Hematopoietic multipotent progenitor cell treated with erythropoietin and hydrocortisone succinate and interleukin-3 and kit ligand, for 15 days (in vitro differentiated cells): ENCODE measurements at regions not wholly inside any gene's neighbourhood (a gene's known extent, or its start where the extent isn't known, plus 50 kb on each side); places are given as distances from the start of the nearest gene placed in this dataset.

Experiments used
- DNase-seq: peaks from one replicate; pipeline ENCODE4 v3.0.0-alpha.2; 2015; ENCODE audit warnings: low spot score

DNA sequence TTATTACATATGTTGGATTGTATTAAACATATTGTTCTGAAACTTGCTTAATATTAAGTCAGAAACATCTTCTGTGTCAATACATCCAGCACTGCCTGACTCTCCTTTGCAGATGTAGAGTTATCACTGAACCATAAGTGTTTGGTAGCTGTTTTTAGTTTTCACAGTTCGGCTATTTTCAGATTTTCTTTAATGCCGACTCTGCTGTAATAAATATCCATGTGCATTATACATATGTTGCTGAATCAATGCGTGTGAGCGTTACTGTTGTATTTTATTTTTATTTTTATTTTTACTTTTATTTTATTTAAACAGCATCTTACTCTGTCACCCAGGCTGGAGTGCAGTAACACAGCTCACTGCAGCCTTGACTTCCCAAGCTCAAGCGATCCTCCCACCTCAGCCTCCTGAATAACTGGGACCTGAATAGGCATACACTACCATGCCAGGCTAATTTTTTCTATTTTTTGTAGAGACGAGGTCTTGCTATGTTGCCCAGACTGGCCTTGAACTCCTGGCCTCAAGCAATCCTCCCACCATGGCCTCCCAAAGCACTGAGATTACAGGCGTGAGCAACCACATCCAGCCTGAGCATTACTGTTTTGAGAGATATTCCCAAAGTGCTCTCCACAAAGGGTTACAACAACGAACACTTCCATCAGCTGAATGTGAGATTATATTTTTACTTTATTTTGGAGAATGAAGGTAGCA, 50.7 kb upstream of the NOCT start:
- no peak for DNase-seq

DNA sequence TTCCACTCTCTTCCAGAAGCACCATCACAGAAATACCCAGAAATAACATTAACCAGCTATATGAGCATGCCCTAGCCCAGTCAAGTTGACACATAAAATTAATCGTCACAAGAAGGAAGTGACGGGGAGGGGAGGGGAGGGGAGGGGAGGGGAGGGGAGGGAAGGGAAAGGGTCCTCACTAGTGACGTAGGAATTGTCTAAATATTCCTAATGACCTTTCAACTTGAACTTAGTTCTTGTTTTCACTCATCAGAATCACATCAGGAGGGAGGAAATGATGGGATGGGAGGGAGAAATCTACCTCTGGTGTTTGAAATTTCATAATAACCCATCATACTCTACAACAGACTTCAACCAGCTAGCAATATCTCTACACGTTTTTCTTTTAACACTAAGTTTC, 52.2 kb upstream of the NOCT start:
- DNase-seq = no peak

DNA sequence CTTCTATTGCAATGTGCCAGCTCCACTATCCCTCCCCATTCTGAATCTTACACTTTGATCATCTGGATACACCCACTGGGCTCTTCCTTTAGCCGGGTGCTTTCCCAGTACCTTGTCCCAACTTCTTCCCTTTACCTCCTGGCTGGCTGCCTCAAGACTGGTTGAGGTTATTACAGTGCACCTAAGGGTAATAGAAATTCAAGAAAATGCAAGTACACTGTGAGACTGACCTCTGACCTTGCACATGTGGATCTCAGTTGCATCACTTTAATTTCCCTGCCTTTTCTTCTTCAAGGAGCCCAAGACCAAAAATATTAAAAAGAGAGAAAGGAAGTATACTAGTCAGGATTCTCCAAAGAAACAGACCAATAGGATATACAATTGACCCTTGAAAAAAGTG, 53.9 kb upstream of the NOCT start:
- DNase-seq = no peak

DNA sequence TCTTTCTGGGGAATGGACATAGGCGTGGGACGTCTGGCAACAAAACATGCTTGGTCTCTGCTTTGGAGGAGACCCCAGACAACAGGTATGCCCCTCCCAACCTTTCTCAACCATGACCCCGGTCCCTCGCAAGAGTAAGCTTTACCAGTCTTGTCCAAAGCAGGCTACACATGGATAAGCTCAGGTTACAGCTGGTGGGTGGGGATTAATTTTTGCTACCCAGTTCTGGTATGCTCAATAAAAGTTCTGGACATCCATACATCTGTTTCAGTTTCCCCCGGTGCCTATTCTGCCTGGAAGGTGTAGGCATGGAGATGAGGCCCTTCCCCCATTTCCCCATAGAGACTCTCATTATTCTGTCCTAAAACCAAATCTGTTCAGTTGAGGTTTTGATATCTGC, 54.5 kb upstream of the NOCT start:
- no peak for DNase-seq

DNA sequence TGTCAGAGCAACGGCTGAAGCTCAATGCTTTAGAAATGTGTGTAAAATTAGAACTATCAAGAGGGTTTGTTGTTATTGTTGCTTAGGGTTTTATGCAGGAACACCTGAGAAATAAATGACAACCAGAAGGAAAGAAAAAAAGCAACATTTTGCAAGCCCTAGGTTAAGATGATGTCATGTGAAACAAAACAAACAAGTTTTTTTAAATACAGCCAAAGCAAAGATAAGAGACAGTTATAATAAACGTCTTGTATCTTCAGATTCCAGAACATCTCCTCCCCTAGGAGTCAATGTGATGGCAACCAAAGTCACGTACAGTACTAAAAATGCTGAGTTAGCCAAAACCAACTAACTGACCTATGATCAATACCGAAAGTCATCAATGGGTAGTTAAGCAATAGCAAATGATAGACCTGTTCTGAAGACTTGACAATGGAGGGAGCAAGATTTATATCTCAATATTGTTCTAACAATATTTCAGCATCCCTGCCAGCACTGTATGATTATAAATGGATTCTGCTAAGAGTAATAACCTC, 55.3 kb upstream of the NOCT start:
- DNase-seq = no peak

DNA sequence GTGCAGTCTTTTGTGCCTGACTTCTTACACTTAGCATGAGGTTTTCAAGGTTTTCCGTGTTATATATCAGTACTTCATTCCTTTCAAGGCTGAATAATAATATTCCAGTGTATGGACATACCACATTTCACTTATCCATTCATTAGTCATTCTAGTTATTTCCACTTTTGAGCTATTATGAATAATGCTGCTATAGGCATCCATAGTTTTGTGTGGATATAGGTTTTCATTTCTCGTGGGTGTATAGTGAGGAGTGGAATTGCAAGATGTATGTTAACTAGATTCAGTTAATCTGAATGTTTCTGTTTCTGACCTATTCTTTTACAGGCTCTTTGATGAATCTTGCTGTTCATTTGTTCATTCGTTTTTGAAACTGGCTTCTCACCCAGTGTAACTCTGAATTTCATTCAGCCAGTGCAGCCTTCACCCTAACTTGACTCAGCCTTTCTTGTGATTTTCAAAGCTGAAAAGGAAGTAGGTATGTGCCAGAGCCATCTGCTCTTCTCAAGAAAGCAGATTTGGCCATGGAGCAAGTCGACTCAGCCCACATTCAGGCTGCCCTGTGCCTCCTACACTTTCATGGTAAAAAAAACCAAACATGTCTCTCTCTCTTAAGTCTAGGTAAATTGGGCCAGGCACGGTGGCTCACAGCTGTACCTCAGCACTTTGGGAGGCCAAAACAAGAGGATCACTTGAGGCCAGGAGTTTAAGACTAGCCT, 56.3 kb upstream of the NOCT start:
- DNase-seq = no peak

DNA sequence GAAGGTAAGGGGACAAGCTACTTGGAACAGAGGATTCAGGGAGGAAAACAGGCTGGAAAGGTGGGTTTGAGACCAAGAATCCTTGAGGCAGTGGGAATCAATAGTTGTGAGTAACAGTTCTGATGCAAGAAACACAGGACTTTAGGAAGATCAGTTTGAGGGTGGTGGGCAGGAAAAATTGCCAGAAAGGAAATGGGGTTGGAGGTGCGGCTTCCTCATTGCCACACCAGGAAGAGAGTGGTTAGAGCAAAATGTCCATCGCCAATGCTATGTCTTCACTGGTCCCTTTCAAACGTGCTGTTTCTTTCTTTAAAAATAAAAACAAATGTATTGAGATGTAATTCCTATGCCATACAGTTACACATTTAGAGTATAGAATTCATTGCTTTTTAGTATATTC, 57.1 kb upstream of the NOCT start:
- no peak for DNase-seq

DNA sequence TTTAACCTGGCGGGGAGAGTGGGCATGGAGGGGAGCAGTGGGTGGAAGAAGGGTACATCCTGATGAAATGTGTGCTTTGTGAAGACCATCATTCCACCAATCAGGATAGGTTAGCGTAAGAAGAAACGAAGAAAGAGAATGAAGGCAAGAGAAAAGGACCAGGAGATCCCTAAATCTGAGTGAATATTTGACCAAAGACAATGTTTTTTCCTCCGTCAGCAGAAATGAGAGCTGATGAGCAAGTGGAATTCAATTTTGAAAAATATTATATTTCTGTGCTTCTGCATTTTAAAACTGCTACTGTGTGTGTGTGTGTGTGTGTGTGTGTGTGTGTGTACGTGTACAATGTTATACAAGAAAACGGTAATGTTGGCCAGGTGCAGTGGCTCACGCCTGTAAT, 58.3 kb upstream of the NOCT start:
- DNase-seq = no peak

DNA sequence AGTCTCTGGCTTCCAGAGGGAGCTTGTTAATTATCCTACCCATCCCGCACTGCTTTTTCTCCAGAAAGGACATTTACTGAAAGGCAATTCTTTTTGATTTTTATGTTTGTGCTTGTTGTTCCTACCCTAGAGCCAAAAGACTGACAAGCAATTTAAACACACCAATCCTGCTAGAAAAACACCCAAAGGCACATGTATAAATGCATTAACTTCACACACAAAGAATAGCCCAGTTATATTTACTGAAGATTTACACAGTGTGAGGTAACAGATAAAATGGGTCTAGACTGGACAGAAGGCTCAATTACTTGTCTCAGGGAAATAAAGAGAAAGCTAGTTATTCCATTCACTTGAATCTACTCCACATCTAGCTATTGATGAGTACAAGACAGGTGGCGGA, 61.2 kb upstream of the NOCT start:
- DNase-seq = no peak

DNA sequence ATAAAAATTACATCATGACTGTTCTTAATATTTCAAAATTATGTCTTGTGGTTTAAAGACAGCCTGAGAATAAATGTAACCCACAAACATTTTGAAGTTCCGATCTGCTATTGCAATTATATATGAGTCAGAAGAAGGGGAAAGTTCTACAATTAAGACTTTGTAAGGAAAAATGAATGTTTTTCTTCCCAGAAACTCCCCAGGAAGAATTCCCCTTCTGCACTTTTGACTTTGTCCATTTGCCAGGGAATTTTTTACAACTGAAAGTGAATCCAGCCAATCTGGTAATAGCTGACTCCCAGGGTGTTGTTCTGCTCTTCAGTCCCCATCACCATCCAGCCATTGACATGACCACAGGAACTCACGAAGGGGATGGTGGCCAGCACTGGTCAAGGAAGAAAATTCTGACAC, 61.6 kb upstream of the NOCT start:
- no peak for DNase-seq

DNA sequence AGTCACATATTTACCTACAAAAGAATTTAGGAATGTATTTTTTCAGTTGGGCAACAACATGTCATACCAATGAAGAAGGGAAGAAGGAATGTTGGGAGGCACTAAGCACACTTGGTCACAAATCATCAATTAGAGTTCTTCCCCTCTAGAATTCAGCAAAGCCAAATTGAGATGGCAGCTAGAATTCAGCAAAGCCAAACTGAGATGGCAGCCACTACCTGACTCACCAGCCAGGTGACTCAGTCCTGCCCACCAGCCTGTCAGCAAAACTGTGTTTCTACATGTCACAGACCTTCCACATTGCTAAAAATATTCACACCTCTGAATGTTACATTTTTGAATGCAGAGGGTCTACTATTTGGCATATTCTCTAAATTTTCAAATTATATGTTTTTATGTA, 63.2 kb upstream of the NOCT start:
- DNase-seq = no peak

DNA sequence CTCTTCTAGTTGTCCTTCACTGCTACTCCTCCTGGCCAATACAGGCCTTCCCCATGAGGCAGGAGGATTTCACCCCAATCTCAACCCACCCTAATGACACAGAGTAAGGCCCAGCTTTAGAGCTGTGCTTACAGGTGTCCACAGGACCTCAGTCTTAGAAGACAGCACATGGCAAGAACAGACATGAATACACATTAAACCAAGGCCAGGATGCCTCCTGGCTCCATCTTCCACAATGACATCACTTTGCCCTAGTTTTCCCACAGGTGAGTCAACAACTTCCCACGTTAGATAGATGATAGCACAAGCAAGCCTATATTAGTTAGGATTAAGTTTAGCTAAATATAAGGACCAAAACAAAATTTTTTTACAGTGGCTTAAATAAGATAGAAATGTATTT, 63.8 kb upstream of the NOCT start:
- DNase-seq = no peak

DNA sequence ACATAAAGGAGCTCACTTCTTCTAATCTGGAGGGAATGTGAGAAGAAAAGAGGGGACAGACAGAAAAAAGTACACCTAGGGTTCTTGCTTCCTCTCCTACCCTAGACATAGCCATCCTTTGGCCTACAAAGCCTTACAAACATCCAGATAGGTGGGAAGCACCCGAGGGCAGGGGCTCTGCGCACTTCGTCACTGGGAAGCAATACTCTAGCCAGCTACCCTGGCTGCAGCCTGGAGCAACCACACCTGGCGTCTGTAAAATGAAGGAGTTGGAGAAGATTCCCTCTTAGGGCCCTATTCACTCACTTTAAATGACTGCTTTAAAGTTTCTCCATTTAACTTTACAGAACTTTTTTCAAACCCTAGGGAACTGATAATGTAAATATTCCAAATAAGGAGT, 65.7 kb upstream of the NOCT start:
- DNase-seq = no peak

DNA sequence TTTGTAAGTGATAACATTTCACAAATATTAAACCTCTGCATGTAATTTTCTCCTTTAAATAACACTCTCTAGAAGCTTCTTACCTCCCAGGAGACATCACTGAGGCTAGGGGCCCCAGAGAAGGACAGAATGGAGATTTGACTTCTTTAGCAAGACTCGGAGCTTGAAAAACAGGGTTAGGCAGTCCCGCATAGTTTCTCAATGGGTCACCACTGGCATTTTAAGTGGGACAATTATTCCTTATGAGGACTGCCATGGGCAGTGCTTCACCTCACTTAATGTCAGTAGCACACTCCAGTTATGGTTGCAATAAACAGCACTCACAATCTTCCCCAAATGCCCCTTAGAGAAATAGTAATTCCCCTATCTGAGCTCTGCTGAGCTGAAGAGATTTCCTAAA, 66.7 kb upstream of the NOCT start:
- DNase-seq = no peak

DNA sequence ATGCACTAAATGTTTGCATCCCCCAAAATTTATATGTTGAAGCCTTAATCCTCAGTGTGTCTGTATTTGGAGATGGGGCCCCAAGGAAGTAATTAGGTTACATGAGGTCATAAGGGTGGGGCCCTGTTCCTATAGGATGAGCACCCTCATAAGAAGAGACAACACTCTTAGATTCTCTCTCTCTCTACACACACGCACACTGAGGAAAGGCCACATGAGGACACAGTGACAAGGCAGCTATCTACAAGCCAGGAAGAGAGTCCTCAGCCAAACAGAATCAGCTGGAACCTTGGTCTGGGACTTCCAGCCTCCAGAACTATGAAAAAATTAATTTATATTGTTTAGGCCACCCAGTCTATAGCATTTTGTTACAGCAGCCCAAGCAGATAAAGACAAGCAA, 69.3 kb upstream of the NOCT start:
- DNase-seq = no peak

DNA sequence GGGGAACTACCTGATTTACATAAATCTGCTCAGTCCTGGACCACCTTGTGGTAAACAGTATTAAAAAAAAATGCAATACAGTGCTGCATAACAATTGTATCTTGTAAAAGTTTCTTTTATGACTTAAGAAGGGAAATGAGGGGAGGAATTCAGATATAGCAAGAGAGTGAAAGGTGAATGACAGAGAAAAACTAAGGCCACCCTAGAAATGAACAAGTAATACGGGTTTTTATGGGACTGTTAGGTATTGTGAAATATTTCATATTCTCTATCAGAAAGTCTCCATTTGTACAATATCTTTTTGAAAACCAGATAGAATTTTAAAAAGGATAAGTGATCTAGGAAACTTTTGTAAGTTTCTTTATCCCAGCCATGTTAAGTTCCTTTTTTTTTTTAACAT, 69.7 kb upstream of the NOCT start:
- no peak for DNase-seq

DNA sequence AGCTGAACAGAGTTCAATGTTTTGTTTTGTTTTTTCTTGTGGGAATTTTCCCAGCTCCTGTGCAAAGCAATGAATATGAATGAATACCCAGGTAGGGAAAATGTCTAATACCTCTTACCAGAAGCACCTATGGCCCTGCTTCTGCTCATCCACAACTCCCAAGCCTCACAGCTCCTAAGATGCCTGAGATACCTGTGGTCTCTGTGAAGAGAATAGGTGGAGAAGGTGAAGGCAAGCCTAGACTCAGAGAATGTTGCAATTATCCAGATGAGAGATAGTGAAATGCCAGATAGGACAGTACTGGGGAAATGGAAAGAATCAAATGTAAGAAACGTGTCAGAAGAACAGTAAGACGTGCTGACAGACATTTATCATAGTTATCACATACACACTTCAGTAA, 70.2 kb upstream of the NOCT start:
- no peak for DNase-seq

DNA sequence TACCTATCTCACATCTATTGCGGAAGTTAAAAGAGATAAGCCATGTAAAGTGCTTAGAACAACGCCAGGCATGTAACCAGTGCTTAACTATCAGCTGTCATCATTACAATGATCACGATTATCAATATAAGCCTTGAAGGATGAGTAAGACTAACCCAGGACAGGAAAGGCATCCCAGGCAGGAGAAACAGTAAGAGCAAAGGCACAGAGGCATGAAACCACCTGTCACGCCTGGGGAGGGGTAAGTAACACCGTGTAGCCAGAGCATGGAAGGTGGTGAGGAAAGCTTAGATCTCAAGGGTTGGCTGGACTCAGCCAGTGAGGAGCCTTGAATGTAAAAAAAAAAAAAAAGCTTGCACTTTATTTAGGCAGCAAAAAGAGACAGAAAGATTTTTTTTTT, 71.7 kb upstream of the NOCT start:
- DNase-seq = no peak

DNA sequence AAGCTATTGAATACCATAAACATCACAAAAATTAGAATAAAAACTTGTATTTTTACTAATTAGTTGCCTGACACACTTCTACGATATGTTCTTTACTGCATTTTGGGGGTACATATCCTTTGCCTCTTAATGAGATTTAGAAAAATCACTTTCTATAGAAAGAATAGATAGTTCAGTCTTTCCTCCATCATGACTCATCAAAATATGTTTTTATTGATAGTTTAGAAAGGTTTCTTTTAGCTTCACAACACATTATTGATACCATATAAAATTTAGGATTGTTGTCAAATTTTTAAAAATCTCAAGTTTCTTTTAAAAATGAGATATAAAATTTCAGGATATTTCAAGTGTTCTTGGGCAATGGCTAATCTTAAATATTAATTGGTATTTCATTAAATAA, 74.5 kb upstream of the NOCT start:
- DNase-seq = no peak

DNA sequence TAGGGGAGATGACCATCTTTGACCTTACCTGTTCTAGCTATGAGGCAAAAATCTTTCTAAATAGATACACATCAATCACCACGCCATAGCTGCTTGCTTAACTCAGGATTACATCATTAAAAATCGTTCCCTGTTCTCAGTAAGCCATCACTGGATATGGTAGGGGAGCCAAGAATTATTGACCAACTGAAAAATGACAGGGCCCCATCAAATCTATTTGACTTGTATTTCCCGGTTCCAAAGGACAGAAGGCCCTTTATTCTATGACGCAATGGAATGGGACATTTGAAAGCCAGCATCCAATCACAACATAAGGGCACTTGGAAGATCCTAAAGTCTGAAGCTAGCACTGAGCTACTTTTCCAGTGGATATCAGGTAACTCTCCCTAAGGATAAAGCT, 75.6 kb upstream of the NOCT start:
- no peak for DNase-seq

DNA sequence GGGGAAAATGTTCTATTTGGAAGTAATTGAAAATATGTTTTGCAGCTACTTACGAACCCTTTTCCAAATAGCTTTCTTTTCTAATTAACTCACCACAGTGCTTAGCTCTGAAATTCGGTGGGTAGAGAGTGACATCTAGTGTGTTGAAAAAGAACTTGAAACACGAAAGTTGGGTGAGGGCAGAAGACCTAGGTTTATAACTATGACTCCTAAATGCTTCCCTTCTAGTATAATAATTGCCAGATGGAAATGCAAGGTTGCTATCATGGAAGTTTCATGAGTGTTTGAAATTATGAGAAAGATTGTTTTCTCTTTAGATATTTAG, 77.3 kb upstream of the NOCT start:
- DNase-seq = no peak

DNA sequence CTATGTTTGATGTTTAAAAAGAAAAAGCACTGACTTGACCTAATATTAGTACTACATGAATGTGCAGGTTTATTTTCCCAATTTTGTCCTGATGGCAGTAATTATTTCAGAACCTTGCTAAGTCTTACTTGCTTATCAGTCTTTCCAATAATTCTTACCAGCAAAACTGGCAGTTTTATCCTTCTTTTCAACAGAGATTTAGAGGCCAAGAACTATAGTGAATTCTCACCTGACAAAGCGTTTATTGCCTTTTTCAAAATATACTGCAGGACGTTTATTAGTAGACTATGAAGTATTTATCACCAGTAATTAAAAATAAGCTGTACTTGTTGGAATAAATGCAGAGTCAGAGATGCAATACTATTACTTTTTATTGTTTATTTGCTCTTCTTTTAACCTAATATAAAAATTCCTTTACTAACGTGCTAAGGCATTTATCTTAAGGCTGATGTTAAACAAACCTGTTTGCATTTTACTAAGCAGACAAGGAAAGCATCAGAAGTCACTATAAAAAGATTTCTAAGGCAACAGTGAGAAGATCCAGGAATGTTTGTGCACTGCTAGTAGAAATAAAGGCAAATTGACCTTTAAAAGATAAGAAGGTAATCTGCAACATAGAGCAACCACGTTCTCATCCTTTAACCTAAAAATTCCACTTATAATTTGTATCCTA, 80.3 kb upstream of the NOCT start:
- DNase-seq = no peak

DNA sequence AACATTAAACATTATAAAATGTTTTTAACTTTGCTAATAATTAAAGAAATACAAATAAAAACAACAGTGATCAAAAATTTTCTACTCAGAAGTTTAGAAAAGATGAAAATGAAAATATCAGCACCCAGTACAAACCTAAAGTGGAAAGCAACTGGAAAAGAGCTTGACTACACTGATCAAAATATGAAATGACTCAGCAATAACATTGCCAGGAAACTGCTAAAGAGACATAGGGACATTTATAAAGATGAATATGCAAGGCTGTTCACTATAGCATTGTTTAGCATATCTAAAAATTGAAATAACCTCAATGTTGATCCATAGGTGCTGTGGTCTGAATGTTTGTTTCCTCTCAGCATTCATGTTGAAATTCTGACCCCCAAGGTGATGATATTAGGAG, 88.5 kb upstream of the NOCT start:
- no peak for DNase-seq

DNA sequence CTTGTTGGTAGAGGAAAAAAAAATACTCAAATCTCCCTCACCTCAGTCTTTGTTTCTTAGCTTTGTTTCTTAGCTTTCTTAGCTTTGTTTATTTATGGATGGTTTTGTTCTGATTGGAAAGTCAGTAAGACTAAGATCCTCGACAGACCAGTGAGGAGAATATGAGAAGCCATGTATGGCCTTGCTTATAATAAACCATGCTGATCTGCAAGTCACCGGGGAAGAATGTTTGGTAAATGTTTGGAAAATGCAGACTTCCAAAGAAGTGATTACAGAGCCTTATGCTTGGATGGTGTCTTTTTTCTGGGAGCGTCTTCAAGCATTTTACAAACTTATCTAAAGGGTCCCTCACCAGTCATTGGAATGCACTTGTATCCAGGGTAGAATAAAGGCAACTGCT, 90.1 kb upstream of the NOCT start:
- no peak for DNase-seq
